Endothelial cell (in vitro differentiated cells): ENCODE measurements at regions not wholly inside any gene's neighbourhood (a gene's known extent, or its start where the extent isn't known, plus 50 kb on each side); places are given as distances from the start of the nearest gene placed in this dataset.

Experiments used
- DNase-seq: peaks from one replicate; pipeline ENCODE4 v3.0.0; 2021; ENCODE audit warnings: low spot score
- H3K27ac Mint-ChIP-seq: one replicate; pipeline ENCODE4 v1.8.0; 2021; ENCODE audit warnings: mixed read lengths, inconsistent platforms; ENCODE audit not compliant: unreplicated experiment
- H3K27me3 Mint-ChIP-seq: one replicate; pipeline ENCODE4 v1.8.0; 2021; ENCODE audit warnings: mild to moderate bottlenecking, moderate library complexity, mixed read lengths, inconsistent platforms; ENCODE audit not compliant: unreplicated experiment
- H3K36me3 Mint-ChIP-seq: one replicate; pipeline ENCODE4 v1.8.0; 2021; ENCODE audit warnings: mild to moderate bottlenecking, low read depth, mixed read lengths, inconsistent platforms; ENCODE audit not compliant: unreplicated experiment
- H3K4me1 Mint-ChIP-seq: one replicate; pipeline ENCODE4 v1.8.0; 2021; ENCODE audit warnings: mild to moderate bottlenecking, mixed read lengths, inconsistent platforms; ENCODE audit not compliant: unreplicated experiment
- H3K4me3 Mint-ChIP-seq: one replicate; pipeline ENCODE4 v1.8.0; 2021; ENCODE audit warnings: mild to moderate bottlenecking, mixed read lengths, inconsistent platforms; ENCODE audit not compliant: unreplicated experiment
- H3K9me3 Mint-ChIP-seq: one replicate; pipeline ENCODE4 v1.8.0; 2021; ENCODE audit warnings: mixed read lengths, inconsistent platforms; ENCODE audit not compliant: unreplicated experiment
- CTCF ChIP-seq: fragments of 200-600 bp; sonication (generic); IDR thresholded peaks from one replicate; pipeline ENCODE4 v1.5.0; 2021; ENCODE audit warnings: antibody characterized with exemption; ENCODE audit not compliant: unreplicated experiment

- H3K27me3 Mint-ChIP-seq, result no peaks in the 10 kb centered on the region
Observed at GRCh38 chr1:78385744-78386462, 104.9 kb upstream of the PTGFR start.

GRCh38 chr1:78387201-78387600 is 103.6 kb upstream of the PTGFR start:
- no peak for DNase-seq
- H3K9me3 Mint-ChIP-seq, result no peaks in the 10 kb centered on the region
- H3K36me3 Mint-ChIP-seq, result no peaks in the 10 kb centered on the region
- no peak overlapping the region for H3K4me3 Mint-ChIP-seq
- no peaks in the 10 kb centered on the region for H3K27me3 Mint-ChIP-seq
- H3K27ac Mint-ChIP-seq, result no peak overlapping the region
- TF ChIP-seq CTCF, result no peak
- H3K4me1 Mint-ChIP-seq, result peaks cover 4% of the 10 kb centered on the region

More at GRCh38 chr1:78385744-78386462, 104.9 kb upstream of the PTGFR start:
- no peaks in the 10 kb centered on the region for H3K9me3 Mint-ChIP-seq
- H3K36me3 Mint-ChIP-seq, result no peaks in the 10 kb centered on the region
- TF ChIP-seq CTCF, result no peak
- H3K4me1 Mint-ChIP-seq, result peaks cover 4% of the 10 kb centered on the region
- H3K27ac Mint-ChIP-seq, result no peak overlapping the region
- no peak for DNase-seq
- H3K4me3 Mint-ChIP-seq, result no peak overlapping the region

- H3K9me3 Mint-ChIP-seq, result no peaks in the 10 kb centered on the region
- no peaks in the 10 kb centered on the region for H3K36me3 Mint-ChIP-seq
- no peak for DNase-seq
- H3K4me3 Mint-ChIP-seq, result no peak overlapping the region
- no peaks in the 10 kb centered on the region for H3K4me1 Mint-ChIP-seq
- no peak for TF ChIP-seq CTCF
- no peak overlapping the region for H3K27ac Mint-ChIP-seq
- no peaks in the 10 kb centered on the region for H3K27me3 Mint-ChIP-seq
Observed at GRCh38 chr1:78387871-78388270, 102.9 kb upstream of the PTGFR start.

GRCh38 chr1:78388275-78388674 is 102.5 kb upstream of the PTGFR start:
- DNase-seq, result no peak
- H3K4me1 Mint-ChIP-seq, result no peaks in the 10 kb centered on the region
- TF ChIP-seq CTCF, result no peak
- no peaks in the 10 kb centered on the region for H3K36me3 Mint-ChIP-seq
- H3K27me3 Mint-ChIP-seq, result no peaks in the 10 kb centered on the region
- no peaks in the 10 kb centered on the region for H3K9me3 Mint-ChIP-seq
- H3K27ac Mint-ChIP-seq, result no peak overlapping the region
- no peak overlapping the region for H3K4me3 Mint-ChIP-seq

GRCh38 chr1:78401148-78401547 is 89.6 kb upstream of the PTGFR start:
- no peak overlapping the region for H3K27ac Mint-ChIP-seq
- H3K4me3 Mint-ChIP-seq, result no peak overlapping the region
- no peak for TF ChIP-seq CTCF
- H3K4me1 Mint-ChIP-seq, result no peaks in the 10 kb centered on the region
- no peaks in the 10 kb centered on the region for H3K27me3 Mint-ChIP-seq
- no peaks in the 10 kb centered on the region for H3K36me3 Mint-ChIP-seq
- no peaks in the 10 kb centered on the region for H3K9me3 Mint-ChIP-seq
- no peak for DNase-seq
